ENCODE measurements at regions not wholly inside any gene's neighbourhood (a gene's known extent, or its start where the extent isn't known, plus 50 kb on each side); places are given as distances from the start of the nearest gene placed in this dataset.

DNA sequence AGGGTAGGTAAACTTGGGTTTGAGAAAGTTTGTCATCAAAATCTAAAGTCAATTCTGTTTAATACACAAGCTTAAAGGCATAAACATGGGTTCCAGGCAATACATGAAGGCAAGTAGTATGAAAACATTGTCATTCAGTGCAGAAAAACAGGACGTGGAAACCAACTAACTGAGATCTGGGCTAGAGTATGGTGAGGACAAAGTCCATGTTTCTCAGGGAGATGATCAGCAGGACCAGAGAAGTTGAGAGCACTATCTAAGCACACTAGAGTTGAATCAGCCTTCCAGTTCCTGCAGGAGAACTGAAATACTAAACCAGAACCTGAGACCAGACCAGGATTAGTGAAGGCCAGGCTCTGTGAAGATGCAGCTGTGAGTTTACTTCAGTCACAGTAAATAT is 302.8 kb upstream of the CRIM1 start:
- no peak overlapping the region for H3K4me3 ChIP-seq (ENCODE audit: low read depth in 2 of 2, low read length in 1 of 2)
- no peaks in the 10 kb centered on the region for H3K79me2 ChIP-seq (ENCODE audit: insufficient read depth)
- H4K20me1 ChIP-seq (ENCODE audit: insufficient read depth) = no peaks in the 10 kb centered on the region
- no peaks in the 10 kb centered on the region for H3K27me3 ChIP-seq (ENCODE audit: insufficient read depth)
- H3K9me3 ChIP-seq = no peaks in the 10 kb centered on the region
- no peaks in the 10 kb centered on the region for H3F3A ChIP-seq (replicated peaks; ENCODE audit: insufficient read depth)
- no peak overlapping the region for H3K4me2 ChIP-seq
- ChIA-PET POLR2A (no interaction called here), CTCF (no interaction called here)
- H3K9ac ChIP-seq = no peak overlapping the region
- no peak for DNase-seq
- H2AFZ ChIP-seq (ENCODE audit: low read depth) = no peak overlapping the region
- WGBS (ENCODE audit: low lambda C conversion rate) = 0% methylated on average over 1 of the region's 1 CpG
- no peaks in the 10 kb centered on the region for H3K36me3 ChIP-seq (replicated peaks in 1 of 2; ENCODE audit: control insufficient read depth in 1 of 2, insufficient read depth in 2 of 2, low read length in 1 of 2)
- 0 out of 2 replicates have a peak, but pooled peaks cover 3% of the 10 kb centered on the region for H3K9me2 ChIP-seq
- TF ChIP-seq, protein P1, sequence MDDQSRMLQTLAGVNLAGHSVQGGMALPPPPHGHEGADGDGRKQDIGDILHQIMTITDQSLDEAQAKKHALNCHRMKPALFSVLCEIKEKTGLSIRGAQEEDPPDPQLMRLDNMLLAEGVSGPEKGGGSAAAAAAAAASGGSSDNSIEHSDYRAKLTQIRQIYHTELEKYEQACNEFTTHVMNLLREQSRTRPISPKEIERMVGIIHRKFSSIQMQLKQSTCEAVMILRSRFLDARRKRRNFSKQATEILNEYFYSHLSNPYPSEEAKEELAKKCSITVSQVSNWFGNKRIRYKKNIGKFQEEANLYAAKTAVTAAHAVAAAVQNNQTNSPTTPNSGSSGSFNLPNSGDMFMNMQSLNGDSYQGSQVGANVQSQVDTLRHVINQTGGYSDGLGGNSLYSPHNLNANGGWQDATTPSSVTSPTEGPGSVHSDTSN (IDR thresholded peaks at IDR 0.05) = no peak
- TF ChIP-seq NFIC (IDR thresholded peaks at IDR 0.05; ENCODE audit: borderline replicate concordance) = no peak
- no peak for TF ChIP-seq JUND (IDR thresholded peaks at IDR 0.05)
- no peak for TF ChIP-seq FOXM1 (IDR thresholded peaks at IDR 0.05; ENCODE audit: low read depth)
- TF ChIP-seq YY1 (IDR thresholded peaks at IDR 0.05; ENCODE audit: low read depth) = no peak
- TF ChIP-seq NRF1 (IDR thresholded peaks at IDR 0.05; ENCODE audit: low read depth, low read length) = no peak
- no peak for TF ChIP-seq TAF1 (IDR thresholded peaks at IDR 0.05; ENCODE audit: borderline replicate concordance, low read depth, low read length)
- TF ChIP-seq, protein P2, sequence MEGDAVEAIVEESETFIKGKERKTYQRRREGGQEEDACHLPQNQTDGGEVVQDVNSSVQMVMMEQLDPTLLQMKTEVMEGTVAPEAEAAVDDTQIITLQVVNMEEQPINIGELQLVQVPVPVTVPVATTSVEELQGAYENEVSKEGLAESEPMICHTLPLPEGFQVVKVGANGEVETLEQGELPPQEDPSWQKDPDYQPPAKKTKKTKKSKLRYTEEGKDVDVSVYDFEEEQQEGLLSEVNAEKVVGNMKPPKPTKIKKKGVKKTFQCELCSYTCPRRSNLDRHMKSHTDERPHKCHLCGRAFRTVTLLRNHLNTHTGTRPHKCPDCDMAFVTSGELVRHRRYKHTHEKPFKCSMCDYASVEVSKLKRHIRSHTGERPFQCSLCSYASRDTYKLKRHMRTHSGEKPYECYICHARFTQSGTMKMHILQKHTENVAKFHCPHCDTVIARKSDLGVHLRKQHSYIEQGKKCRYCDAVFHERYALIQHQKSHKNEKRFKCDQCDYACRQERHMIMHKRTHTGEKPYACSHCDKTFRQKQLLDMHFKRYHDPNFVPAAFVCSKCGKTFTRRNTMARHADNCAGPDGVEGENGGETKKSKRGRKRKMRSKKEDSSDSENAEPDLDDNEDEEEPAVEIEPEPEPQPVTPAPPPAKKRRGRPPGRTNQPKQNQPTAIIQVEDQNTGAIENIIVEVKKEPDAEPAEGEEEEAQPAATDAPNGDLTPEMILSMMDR (IDR thresholded peaks at IDR 0.05) = no peak
- TF ChIP-seq CHD2 (IDR thresholded peaks at IDR 0.05; ENCODE audit: low read length, partially characterized antibody) = no peak
- H3K27ac ChIP-seq (ENCODE audit: low read depth in 2 of 2, low read length in 1 of 2) = no peak overlapping the region
- no peaks in the 10 kb centered on the region for H3K4me1 ChIP-seq (ENCODE audit: control insufficient read depth in 1 of 2, insufficient read depth in 2 of 2, low read depth in 1 of 2, low read length in 1 of 2)

DNA sequence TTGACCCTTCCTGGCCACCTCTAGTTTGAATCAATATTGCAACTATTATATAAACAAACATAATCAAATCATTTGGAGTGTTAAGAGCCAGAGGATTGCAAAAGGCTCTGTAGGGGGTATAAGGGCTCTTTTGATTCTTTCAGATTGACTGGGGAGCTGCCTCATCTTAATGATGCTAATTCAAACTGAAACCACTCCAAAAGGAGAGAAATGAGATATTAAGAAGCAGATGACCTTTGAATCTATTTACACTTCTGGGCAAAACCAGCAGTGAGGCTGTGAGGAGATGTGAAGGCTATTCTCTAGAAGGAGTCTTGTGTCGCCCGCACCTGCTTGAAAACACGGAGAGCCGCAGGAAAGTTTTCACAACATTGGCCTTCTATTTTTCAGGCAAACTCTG is 311.2 kb upstream of the CRIM1 start:
- no peak overlapping the region for H3K4me2 ChIP-seq
- H3K9me3 ChIP-seq = no peaks in the 10 kb centered on the region
- H3F3A ChIP-seq (replicated peaks; ENCODE audit: insufficient read depth) = no peaks in the 10 kb centered on the region
- H4K20me1 ChIP-seq (ENCODE audit: insufficient read depth) = no peaks in the 10 kb centered on the region
- H3K27ac ChIP-seq (ENCODE audit: low read depth in 2 of 2, low read length in 1 of 2) = no peak overlapping the region
- no peak overlapping the region for H2AFZ ChIP-seq (ENCODE audit: low read depth)
- no peak for DNase-seq
- CTCF ChIA-PET = no interaction called here
- no peak overlapping the region for H3K4me3 ChIP-seq (ENCODE audit: low read depth in 2 of 2, low read length in 1 of 2)
- H3K4me1 ChIP-seq (ENCODE audit: control insufficient read depth in 1 of 2, insufficient read depth in 2 of 2, low read depth in 1 of 2, low read length in 1 of 2) = no peaks in the 10 kb centered on the region
- H3K9ac ChIP-seq = no peak overlapping the region
- H3K36me3 ChIP-seq (replicated peaks in 1 of 2; ENCODE audit: control insufficient read depth in 1 of 2, insufficient read depth in 2 of 2, low read length in 1 of 2) = no peaks in the 10 kb centered on the region
- WGBS (ENCODE audit: low lambda C conversion rate) = 51% methylated on average over 4 of the region's 4 CpGs
- POLR2A ChIA-PET = no interaction called here
- H3K9me2 ChIP-seq = no peaks in the 10 kb centered on the region
- no peaks in the 10 kb centered on the region for H3K79me2 ChIP-seq (ENCODE audit: insufficient read depth)
- peaks cover 11% of the 10 kb centered on the region; the same call in 1 of the 2 replicates for H3K27me3 ChIP-seq (ENCODE audit: insufficient read depth)
- no peak for TF ChIP-seq GABPA (IDR thresholded peaks at IDR 0.05; ENCODE audit: low read depth)
- no peak for TF ChIP-seq EZH2phosphoT487 (IDR thresholded peaks at IDR 0.05; ENCODE audit: borderline replicate concordance, low read depth)
- no peak for TF ChIP-seq POLR2AphosphoS5 (IDR thresholded peaks at IDR 0.05; ENCODE audit: low read depth, low read length)
- TF ChIP-seq, protein P3, sequence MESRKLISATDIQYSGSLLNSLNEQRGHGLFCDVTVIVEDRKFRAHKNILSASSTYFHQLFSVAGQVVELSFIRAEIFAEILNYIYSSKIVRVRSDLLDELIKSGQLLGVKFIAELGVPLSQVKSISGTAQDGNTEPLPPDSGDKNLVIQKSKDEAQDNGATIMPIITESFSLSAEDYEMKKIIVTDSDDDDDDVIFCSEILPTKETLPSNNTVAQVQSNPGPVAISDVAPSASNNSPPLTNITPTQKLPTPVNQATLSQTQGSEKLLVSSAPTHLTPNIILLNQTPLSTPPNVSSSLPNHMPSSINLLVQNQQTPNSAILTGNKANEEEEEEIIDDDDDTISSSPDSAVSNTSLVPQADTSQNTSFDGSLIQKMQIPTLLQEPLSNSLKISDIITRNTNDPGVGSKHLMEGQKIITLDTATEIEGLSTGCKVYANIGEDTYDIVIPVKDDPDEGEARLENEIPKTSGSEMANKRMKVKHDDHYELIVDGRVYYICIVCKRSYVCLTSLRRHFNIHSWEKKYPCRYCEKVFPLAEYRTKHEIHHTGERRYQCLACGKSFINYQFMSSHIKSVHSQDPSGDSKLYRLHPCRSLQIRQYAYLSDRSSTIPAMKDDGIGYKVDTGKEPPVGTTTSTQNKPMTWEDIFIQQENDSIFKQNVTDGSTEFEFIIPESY (IDR thresholded peaks at IDR 0.05; ENCODE audit: borderline replicate concordance, low read depth) = no peak
- TF ChIP-seq, protein P4, sequence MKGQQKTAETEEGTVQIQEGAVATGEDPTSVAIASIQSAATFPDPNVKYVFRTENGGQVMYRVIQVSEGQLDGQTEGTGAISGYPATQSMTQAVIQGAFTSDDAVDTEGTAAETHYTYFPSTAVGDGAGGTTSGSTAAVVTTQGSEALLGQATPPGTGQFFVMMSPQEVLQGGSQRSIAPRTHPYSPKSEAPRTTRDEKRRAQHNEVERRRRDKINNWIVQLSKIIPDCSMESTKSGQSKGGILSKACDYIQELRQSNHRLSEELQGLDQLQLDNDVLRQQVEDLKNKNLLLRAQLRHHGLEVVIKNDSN (IDR thresholded peaks at IDR 0.05; ENCODE audit: borderline replicate concordance, low read depth) = no peak
- TF ChIP-seq RXRA (IDR thresholded peaks at IDR 0.05; ENCODE audit: borderline replicate concordance, low read depth) = no peak
- TF ChIP-seq RCOR1 (IDR thresholded peaks at IDR 0.05; ENCODE audit: low read length) = no peak
- TF ChIP-seq, protein P5, sequence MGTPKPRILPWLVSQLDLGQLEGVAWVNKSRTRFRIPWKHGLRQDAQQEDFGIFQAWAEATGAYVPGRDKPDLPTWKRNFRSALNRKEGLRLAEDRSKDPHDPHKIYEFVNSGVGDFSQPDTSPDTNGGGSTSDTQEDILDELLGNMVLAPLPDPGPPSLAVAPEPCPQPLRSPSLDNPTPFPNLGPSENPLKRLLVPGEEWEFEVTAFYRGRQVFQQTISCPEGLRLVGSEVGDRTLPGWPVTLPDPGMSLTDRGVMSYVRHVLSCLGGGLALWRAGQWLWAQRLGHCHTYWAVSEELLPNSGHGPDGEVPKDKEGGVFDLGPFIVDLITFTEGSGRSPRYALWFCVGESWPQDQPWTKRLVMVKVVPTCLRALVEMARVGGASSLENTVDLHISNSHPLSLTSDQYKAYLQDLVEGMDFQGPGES (IDR thresholded peaks at IDR 0.05; ENCODE audit: low read depth, low read length) = no peak
- no peak for TF ChIP-seq EP300 (IDR thresholded peaks at IDR 0.05; ENCODE audit: borderline replicate concordance in 1 of 2, low read depth in 1 of 2, low read length in 1 of 2)
- no peak for TF ChIP-seq MXI1 (IDR thresholded peaks at IDR 0.05; ENCODE audit: low read depth, low read length)
- no peak for TF ChIP-seq GATA2 (CRISPR knock-in tag; IDR thresholded peaks at IDR 0.05)
- TF ChIP-seq, protein P6, sequence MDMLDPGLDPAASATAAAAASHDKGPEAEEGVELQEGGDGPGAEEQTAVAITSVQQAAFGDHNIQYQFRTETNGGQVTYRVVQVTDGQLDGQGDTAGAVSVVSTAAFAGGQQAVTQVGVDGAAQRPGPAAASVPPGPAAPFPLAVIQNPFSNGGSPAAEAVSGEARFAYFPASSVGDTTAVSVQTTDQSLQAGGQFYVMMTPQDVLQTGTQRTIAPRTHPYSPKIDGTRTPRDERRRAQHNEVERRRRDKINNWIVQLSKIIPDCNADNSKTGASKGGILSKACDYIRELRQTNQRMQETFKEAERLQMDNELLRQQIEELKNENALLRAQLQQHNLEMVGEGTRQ (IDR thresholded peaks at IDR 0.05; ENCODE audit: borderline replicate concordance, low read depth, low read length) = no peak
- TF ChIP-seq, protein P7, sequence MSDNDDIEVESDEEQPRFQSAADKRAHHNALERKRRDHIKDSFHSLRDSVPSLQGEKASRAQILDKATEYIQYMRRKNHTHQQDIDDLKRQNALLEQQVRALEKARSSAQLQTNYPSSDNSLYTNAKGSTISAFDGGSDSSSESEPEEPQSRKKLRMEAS (IDR thresholded peaks at IDR 0.05; ENCODE audit: low read depth) = no peak

Data from SK-N-SH (cell line).